ENCODE measurements at regions not wholly inside any gene's neighbourhood (a gene's known extent, or its start where the extent isn't known, plus 50 kb on each side); places are given as distances from the start of the nearest gene placed in this dataset.

DNA sequence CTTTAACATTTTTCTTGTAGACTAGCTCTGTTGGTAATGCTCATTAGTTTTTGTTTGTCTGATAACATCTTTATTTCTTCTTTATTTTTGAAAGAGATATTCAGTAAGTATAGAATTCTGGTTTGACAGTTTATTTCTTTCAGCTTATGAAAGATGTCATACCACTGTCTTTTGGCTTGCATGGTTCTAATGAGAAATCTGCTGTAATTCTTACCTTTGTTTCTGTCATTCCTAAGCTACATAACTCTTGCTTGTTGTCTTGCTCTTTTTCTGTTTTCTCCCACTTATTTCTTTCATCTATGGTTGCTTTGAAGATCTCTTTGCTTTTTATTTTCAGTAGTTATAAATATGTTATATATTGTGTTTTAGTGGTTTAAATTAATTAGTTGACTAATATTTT is 87.2 kb upstream of the PEX5L start:
- in situ Hi-C loops (cut with MboI) = no loop called here
- H4K20me1 ChIP-seq (ENCODE audit: control insufficient read depth, insufficient read depth) = no peaks in the 10 kb centered on the region
- no TSS peak for BruUV-seq (replicated peaks)
- no peak overlapping the region for H3K4me2 ChIP-seq (ENCODE audit: control insufficient read depth, insufficient read depth)
- no peak for ATAC-seq
- FAIRE-seq = no peak
- ChIA-PET RAD21 (ENCODE audit: unreplicated experiment) (no interaction called here), SMC1A (ENCODE audit: uncharacterized antibody, unreplicated experiment) (interaction anchor here (0.6 kb wide), 1 partner anchor 322 kb away, joined by 3 read pairs; no protein-coding TSS in a partner anchor), CTCF (interaction anchor here (0.5 kb wide), 1 partner anchor 241 kb away, joined by 3 read pairs; no protein-coding TSS in a partner anchor), POLR2A (no interaction called here)
- TF ChIP-seq NBN (IDR thresholded peaks at IDR 0.05) = no peak
- no peak for TF ChIP-seq YY1 (IDR thresholded peaks at IDR 0.05; ENCODE audit: low read depth, low read length)
- no peak for TF ChIP-seq SP1 (IDR thresholded peaks at IDR 0.05; ENCODE audit: low read depth, low read length)
- TF ChIP-seq POLR2A (IDR thresholded peaks at IDR 0.05; ENCODE audit: low read depth, low read length) = no peak
- TF ChIP-seq CEBPB (IDR thresholded peaks at IDR 0.05; ENCODE audit: borderline replicate concordance in 1 of 2, low read depth in 2 of 2, low read length in 2 of 2) = no peak
- no peak for TF ChIP-seq SMARCA5 (IDR thresholded peaks at IDR 0.05)
- TF ChIP-seq ZNF207 (IDR thresholded peaks at IDR 0.05; ENCODE audit: borderline replicate concordance) = no peak
- no peak for TF ChIP-seq NR2C2 (IDR thresholded peaks at IDR 0.05; ENCODE audit: borderline replicate concordance, control insufficient read depth, insufficient read length, low read depth)
- TF ChIP-seq CHD1 (IDR thresholded peaks at IDR 0.05; ENCODE audit: low read depth, low read length) = no peak
- TF ChIP-seq BCL11A (IDR thresholded peaks at IDR 0.05; ENCODE audit: low read depth, low read length) = no peak
- no peak for TF ChIP-seq ZNF384 (IDR thresholded peaks at IDR 0.05; ENCODE audit: borderline replicate concordance, low read depth, low read length)
- no peak for TF ChIP-seq SUPT20H (IDR thresholded peaks at IDR 0.05; ENCODE audit: borderline replicate concordance, control insufficient read depth, low read depth, low read length)
- no peak for TF ChIP-seq ZNF622 (IDR thresholded peaks at IDR 0.05)
- TF ChIP-seq, protein P1, sequence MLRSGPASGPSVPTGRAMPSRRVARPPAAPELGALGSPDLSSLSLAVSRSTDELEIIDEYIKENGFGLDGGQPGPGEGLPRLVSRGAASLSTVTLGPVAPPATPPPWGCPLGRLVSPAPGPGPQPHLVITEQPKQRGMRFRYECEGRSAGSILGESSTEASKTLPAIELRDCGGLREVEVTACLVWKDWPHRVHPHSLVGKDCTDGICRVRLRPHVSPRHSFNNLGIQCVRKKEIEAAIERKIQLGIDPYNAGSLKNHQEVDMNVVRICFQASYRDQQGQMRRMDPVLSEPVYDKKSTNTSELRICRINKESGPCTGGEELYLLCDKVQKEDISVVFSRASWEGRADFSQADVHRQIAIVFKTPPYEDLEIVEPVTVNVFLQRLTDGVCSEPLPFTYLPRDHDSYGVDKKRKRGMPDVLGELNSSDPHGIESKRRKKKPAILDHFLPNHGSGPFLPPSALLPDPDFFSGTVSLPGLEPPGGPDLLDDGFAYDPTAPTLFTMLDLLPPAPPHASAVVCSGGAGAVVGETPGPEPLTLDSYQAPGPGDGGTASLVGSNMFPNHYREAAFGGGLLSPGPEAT (IDR thresholded peaks at IDR 0.05; ENCODE audit: low read depth) = no peak
- no peak for TF ChIP-seq HCFC1 (IDR thresholded peaks at IDR 0.05; ENCODE audit: low read length)
- no peak for TF ChIP-seq MEF2B (IDR thresholded peaks at IDR 0.05; ENCODE audit: partially characterized antibody, poor library complexity, severe bottlenecking)
- no peak for TF ChIP-seq CBX5 (IDR thresholded peaks at IDR 0.05; ENCODE audit: low read depth)
- TF ChIP-seq WRNIP1 (IDR thresholded peaks at IDR 0.05; ENCODE audit: borderline replicate concordance, low read depth, low read length) = no peak
- DNase-seq (ENCODE audit: low read depth, low spot score) = no peak
- intact Hi-C loops (cut with micrococcal nuclease; ENCODE audit: unreplicated experiment) = no loop called here
- no peak overlapping the region for H3K9ac ChIP-seq (ENCODE audit: control insufficient read depth, insufficient read depth, low read length)
- no peaks in the 10 kb centered on the region for H3K79me2 ChIP-seq (ENCODE audit: control insufficient read depth, insufficient read depth, low read length)
- no peaks in the 10 kb centered on the region; the same call in 2 of the 3 replicates for H3K9me3 ChIP-seq (replicated peaks; ENCODE audit: control insufficient read depth, insufficient read depth, low read length)
- H3K27me3 ChIP-seq (replicated peaks in 1 of 2; ENCODE audit: control insufficient read depth in 2 of 2, insufficient read depth in 2 of 2, low read length in 1 of 2) = no peaks in the 10 kb centered on the region
- H3K4me1 ChIP-seq (ENCODE audit: control insufficient read depth, insufficient read depth, low read length) = no peaks in the 10 kb centered on the region
- no peaks in the 10 kb centered on the region for H3K36me3 ChIP-seq (ENCODE audit: control insufficient read depth in 2 of 2, insufficient read depth in 2 of 2, low read length in 1 of 2)
- no peak overlapping the region for H3K27ac ChIP-seq (ENCODE audit: control insufficient read depth, insufficient read depth)
- no peak overlapping the region for H2AFZ ChIP-seq (ENCODE audit: control insufficient read depth, low read depth, low read length)
- H3K4me3 ChIP-seq = no peak overlapping the region

Measured in GM12878 (cell line).